Keratinocyte (primary cell): ENCODE measurements at regions not wholly inside any gene's neighbourhood (a gene's known extent, or its start where the extent isn't known, plus 50 kb on each side); places are given as distances from the start of the nearest gene placed in this dataset.
"Not testable (repeated sequence)": the region's sequence is repeated elsewhere in the genome, so short reads cannot be mapped to it uniquely, and the experiment has no call there.

Experiments
- EZH2 ChIP-seq: IDR thresholded peaks from one replicate; pipeline ENCODE4 v1.6.1; 2012; ENCODE audit warnings: inconsistent platforms, mild to moderate bottlenecking, low read length, moderate library complexity
- TF ChIP-seq, protein P1 (sequence below), 3 experiments: IDR thresholded peaks in 1 of 3; conservative IDR thresholded peaks in 1 of 3; optimal IDR thresholded peaks in 1 of 3; 2 replicates in 2 of 3; 3 replicates in 1 of 3; pipeline versions ENCODE3 to v1.5.1; 2011; ENCODE audit warnings: low read length in 3 of 3, mild to moderate bottlenecking in 3 of 3, moderate library complexity in 2 of 3, control low read depth in 1 of 3, inconsistent platforms in 1 of 3; ENCODE audit not compliant: insufficient read depth in 2 of 3; ENCODE audit errors: extremely low read depth in 1 of 3

DNA sequence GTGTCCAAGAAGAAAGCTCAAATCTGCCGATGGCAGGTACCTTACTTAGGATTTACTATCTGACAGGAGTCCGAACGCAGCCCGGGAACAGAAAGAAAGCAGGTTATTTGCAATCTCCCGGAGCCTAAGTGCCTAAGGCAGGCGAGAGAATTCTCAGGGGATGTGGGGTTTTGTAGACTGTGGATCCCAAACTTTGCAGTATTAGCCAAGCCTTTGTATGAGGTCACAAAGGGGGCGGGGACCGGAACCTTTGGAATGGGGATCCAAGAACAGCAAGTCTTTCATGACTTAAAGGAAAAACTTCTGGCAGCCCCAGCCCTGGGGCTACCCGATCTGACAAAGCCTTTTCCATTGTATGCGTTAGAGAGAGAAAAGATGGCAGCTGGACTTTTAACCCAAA is 80.6 kb upstream of the RUBCNL start:
- TF ChIP-seq, protein P1, sequence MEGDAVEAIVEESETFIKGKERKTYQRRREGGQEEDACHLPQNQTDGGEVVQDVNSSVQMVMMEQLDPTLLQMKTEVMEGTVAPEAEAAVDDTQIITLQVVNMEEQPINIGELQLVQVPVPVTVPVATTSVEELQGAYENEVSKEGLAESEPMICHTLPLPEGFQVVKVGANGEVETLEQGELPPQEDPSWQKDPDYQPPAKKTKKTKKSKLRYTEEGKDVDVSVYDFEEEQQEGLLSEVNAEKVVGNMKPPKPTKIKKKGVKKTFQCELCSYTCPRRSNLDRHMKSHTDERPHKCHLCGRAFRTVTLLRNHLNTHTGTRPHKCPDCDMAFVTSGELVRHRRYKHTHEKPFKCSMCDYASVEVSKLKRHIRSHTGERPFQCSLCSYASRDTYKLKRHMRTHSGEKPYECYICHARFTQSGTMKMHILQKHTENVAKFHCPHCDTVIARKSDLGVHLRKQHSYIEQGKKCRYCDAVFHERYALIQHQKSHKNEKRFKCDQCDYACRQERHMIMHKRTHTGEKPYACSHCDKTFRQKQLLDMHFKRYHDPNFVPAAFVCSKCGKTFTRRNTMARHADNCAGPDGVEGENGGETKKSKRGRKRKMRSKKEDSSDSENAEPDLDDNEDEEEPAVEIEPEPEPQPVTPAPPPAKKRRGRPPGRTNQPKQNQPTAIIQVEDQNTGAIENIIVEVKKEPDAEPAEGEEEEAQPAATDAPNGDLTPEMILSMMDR (optimal IDR thresholded peaks at IDR 0.05 in 1 of 3, IDR thresholded peaks at IDR 0.05 in 1 of 3, conservative IDR thresholded peaks at IDR 0.05 in 1 of 3; ENCODE audit: extremely low read depth in 1 of 3, insufficient read depth in 2 of 3, low read length in 3 of 3) = not testable (repeated sequence)
- not testable (repeated sequence) for TF ChIP-seq EZH2
